T47D (cell line): ENCODE measurements at regions not wholly inside any gene's neighbourhood (a gene's known extent, or its start where the extent isn't known, plus 50 kb on each side); places are given as distances from the start of the nearest gene placed in this dataset.
"Not testable (repeated sequence)": the region's sequence is repeated elsewhere in the genome, so short reads cannot be mapped to it uniquely, and the experiment has no call there.

Experiments
- DNase-seq, 2 experiments: peaks; one replicate each; pipeline versions ENCODE4 v3.0.0 to v3.0.0-alpha.2; 2011 to 2012; ENCODE audit warnings: low read depth in 1 of 2, low spot score in 1 of 2
- JUND ChIP-seq: IDR thresholded peaks from 2 replicates; pipeline ENCODE4 v1.6.1; 2012; ENCODE audit warnings: low read depth
- in situ Hi-C: cut with HindIII; loops from 2 replicates; pipeline ENCODE4 v1.10.0; 2016; ENCODE audit warnings: low sequenced_read_pairs, low pct_unique_long_range_greater_than_20kb

GRCh38 chr9:103261951-103262350 lies 266.8 kb downstream of the CYLC2 start:
- no peak for TF ChIP-seq JUND
- in situ Hi-C loops: no loop called here
- DNase-seq: no peak

- no peak for TF ChIP-seq JUND
- no peak for DNase-seq
- in situ Hi-C loops: no loop called here
Measured at GRCh38 chr9:103266064-103266463, 270.9 kb downstream of the CYLC2 start.

GRCh38 chr9:103277240-103277639 lies 282.1 kb downstream of the CYLC2 start:
- no peak for DNase-seq
- in situ Hi-C loops: no loop called here
- no peak for TF ChIP-seq JUND

- in situ Hi-C loops: no loop called here
Measured at GRCh38 chr9:103281126-103281525, 286.0 kb downstream of the CYLC2 start.

GRCh38 chr9:103287361-103287760 lies 292.2 kb downstream of the CYLC2 start:
- in situ Hi-C loops: no loop called here
- no peak for TF ChIP-seq JUND
- DNase-seq: peak in 1 of 2 experiments; percentile 48

More at GRCh38 chr9:103281126-103281525, 286.0 kb downstream of the CYLC2 start:
- no peak for DNase-seq
- TF ChIP-seq JUND: no peak

GRCh38 chr9:103296189-103296588 lies 301.1 kb downstream of the CYLC2 start:
- DNase-seq: no peak
- in situ Hi-C loops: no loop called here
- TF ChIP-seq JUND: no peak

- in situ Hi-C loops: no loop called here
- DNase-seq: no peak
- no peak for TF ChIP-seq JUND
Measured at GRCh38 chr9:103301051-103301450, 305.9 kb downstream of the CYLC2 start.

GRCh38 chr9:103304797-103305196 lies 309.7 kb downstream of the CYLC2 start:
- DNase-seq: no peak
- no peak for TF ChIP-seq JUND
- in situ Hi-C loops: no loop called here

GRCh38 chr9:103319979-103320378 lies 324.8 kb downstream of the CYLC2 start:
- peak in 1 of 2 experiments; percentile 3 for DNase-seq
- in situ Hi-C loops: no loop called here
- no peak for TF ChIP-seq JUND

GRCh38 chr9:103323699-103324098 lies 328.6 kb downstream of the CYLC2 start:
- no peak for DNase-seq
- no peak for TF ChIP-seq JUND
- in situ Hi-C loops: no loop called here

- no peak for TF ChIP-seq JUND
- in situ Hi-C loops: no loop called here
- DNase-seq: no peak
Measured at GRCh38 chr9:103335461-103335860, 340.3 kb downstream of the CYLC2 start.

- no peak for TF ChIP-seq JUND
- no peak for DNase-seq
- in situ Hi-C loops: no loop called here
Measured at GRCh38 chr9:103355000-103355399, 359.9 kb downstream of the CYLC2 start.

- in situ Hi-C loops, DNase-seq: not testable (repeated sequence)
Measured at GRCh38 chr9:103357980-103358379, 362.8 kb downstream of the CYLC2 start.

- no peak for TF ChIP-seq JUND
- DNase-seq: no peak
- in situ Hi-C loops: no loop called here
Measured at GRCh38 chr9:103361906-103362305, 366.8 kb downstream of the CYLC2 start.
